Hepatocyte (in vitro differentiated cells): ENCODE measurements at regions not wholly inside any gene's neighbourhood (a gene's known extent, or its start where the extent isn't known, plus 50 kb on each side); places are given as distances from the start of the nearest gene placed in this dataset.

Source experiments
- DNase-seq: peaks from one replicate; pipeline ENCODE4 v3.0.0-alpha.2; 2016; ENCODE audit warnings: low spot score
- H2AFZ ChIP-seq: fragments of 200-600 bp; sonication (generic); 2 replicates; pipeline ENCODE4 v1.6.0; 2016; ENCODE audit warnings: antibody characterized with exemption, mild to moderate bottlenecking
- H3K27ac ChIP-seq: fragments of 200-600 bp; sonication (generic); 2 replicates; pipeline ENCODE4 v1.5.1; 2016; ENCODE audit warnings: mild to moderate bottlenecking
- H3K27me3 ChIP-seq: fragments of 200-600 bp; sonication (generic); 2 replicates; pipeline ENCODE4 v1.6.1; 2016
- H3K36me3 ChIP-seq: fragments of 200-600 bp; sonication (generic); replicated peaks from 2 replicates; pipeline ENCODE4 v1.5.1; 2016; ENCODE audit warnings: low read depth; ENCODE audit not compliant: insufficient read depth
- H3K4me1 ChIP-seq: fragments of 200-600 bp; sonication (generic); 2 replicates; pipeline ENCODE4 v1.5.1; 2016; ENCODE audit warnings: mild to moderate bottlenecking, moderate library complexity; ENCODE audit not compliant: insufficient read depth
- H3K4me2 ChIP-seq: fragments of 200-600 bp; sonication (generic); 2 replicates; pipeline ENCODE4 v1.6.0; 2016
- H3K4me3 ChIP-seq: fragments of 200-600 bp; sonication (generic); 2 replicates; pipeline ENCODE4 v1.5.1; 2016; ENCODE audit warnings: mild to moderate bottlenecking
- H3K79me2 ChIP-seq: fragments of 200-600 bp; sonication (generic); 2 replicates; pipeline ENCODE4 v1.6.0; 2017; ENCODE audit warnings: mild to moderate bottlenecking
- H3K9me2 ChIP-seq: fragments of 200-600 bp; sonication (generic); replicated peaks from 2 replicates; pipeline ENCODE4 v1.6.0; 2017; ENCODE audit warnings: mild to moderate bottlenecking; ENCODE audit not compliant: insufficient read depth
- H3K9me3 ChIP-seq: fragments of 200-600 bp; sonication (generic); 2 replicates; pipeline ENCODE4 v1.5.1; 2016; ENCODE audit warnings: low read depth, mild to moderate bottlenecking
- H4K20me1 ChIP-seq: fragments of 200-600 bp; sonication (generic); 2 replicates; pipeline ENCODE4 v1.6.0; 2016; ENCODE audit warnings: mild to moderate bottlenecking; ENCODE audit not compliant: insufficient read depth, poor library complexity, severe bottlenecking
- CTCF ChIP-seq: fragments of 200-600 bp; sonication (generic); IDR thresholded peaks from 2 replicates; pipeline ENCODE4 v1.5.1; 2016; ENCODE audit warnings: antibody characterized with exemption, mild to moderate bottlenecking; ENCODE audit not compliant: poor library complexity
- EZH2 ChIP-seq: fragments of 200-600 bp; sonication (generic); IDR thresholded peaks from 2 replicates; pipeline ENCODE4 v1.6.1; 2016; ENCODE audit warnings: antibody characterized with exemption, mild to moderate bottlenecking, borderline replicate concordance
- EZH2phosphoT487 ChIP-seq: fragments of 200-600 bp; sonication (generic); IDR thresholded peaks from one replicate; pipeline ENCODE4 v1.6.1; 2018; ENCODE audit warnings: antibody characterized with exemption, mild to moderate bottlenecking, low read depth, moderate library complexity; ENCODE audit not compliant: unreplicated experiment, severe bottlenecking
- WGBS: methylation state at CpG from one replicate; pipeline ENCODE4 v1.1.6; 2016; ENCODE audit warnings: low lambda C conversion rate; ENCODE audit errors: missing lambda C conversion rate; 5-methylcytosine and 5-hydroxymethylcytosine counted together

DNA sequence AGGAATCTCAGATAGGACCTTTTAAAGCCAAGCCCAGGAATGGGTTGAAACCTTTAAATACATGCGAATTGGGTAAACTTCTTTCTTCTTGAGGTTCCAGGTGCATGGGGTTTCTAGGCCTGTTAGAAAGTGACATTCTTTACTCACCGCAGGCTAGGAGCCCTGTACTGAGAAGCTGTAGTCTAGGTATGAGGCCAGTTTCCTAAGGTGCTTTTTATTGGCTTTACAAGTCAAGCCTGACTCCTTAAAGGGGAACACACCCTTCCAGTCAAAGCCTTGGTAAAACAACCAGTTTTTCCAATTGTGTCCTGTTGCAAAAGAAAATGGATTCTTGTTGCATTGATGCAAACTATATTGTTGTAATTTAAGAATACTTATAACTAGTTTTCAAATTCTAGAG, 76.1 kb upstream of the ATP11B start:
- H3K27ac ChIP-seq: no peak overlapping the region
- H2AFZ ChIP-seq: no peak overlapping the region
- H4K20me1 ChIP-seq: no peaks in the 10 kb centered on the region
- TF ChIP-seq CTCF: no peak
- TF ChIP-seq EZH2: no peak
- TF ChIP-seq EZH2phosphoT487: no peak
- no peaks in the 10 kb centered on the region for H3K9me3 ChIP-seq
- H3K36me3 ChIP-seq: no peaks in the 10 kb centered on the region
- no peaks in the 10 kb centered on the region for H3K27me3 ChIP-seq
- WGBS: 67% methylated on average over 2 of the region's 2 CpGs
- H3K4me3 ChIP-seq: no peak overlapping the region
- H3K4me2 ChIP-seq: no peak overlapping the region
- peaks cover 11% of the 10 kb centered on the region for H3K4me1 ChIP-seq
- peak; percentile 37 for DNase-seq
- no peaks in the 10 kb centered on the region for H3K9me2 ChIP-seq
- H3K79me2 ChIP-seq: no peaks in the 10 kb centered on the region

DNA sequence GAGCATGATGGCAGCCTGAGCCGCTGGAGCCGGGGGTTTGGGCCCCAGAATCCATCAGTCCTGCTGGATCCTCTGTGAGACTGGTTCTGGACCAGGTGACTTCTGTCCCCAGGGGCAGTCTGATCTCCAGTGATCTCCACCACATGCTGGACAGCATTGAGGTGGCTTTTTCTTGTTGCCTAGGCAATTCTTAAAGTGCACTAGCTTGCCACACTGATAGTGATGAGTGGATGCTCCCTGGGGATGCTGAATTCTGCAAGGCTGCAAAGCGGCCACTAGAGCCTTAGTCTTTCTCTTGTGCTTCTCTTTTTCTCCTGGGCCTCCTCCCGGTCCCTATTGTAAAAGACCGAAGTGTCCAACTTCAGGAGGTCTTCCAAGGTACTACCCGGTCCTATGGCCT, 70.4 kb upstream of the ATP11B start:
- Histone ChIP-seq H3K9me2 (no peaks in the 10 kb centered on the region), H3K27ac (no peak overlapping the region), H3K4me1 (peaks cover 22% of the 10 kb centered on the region), H3K9me3 (no peaks in the 10 kb centered on the region), H3K27me3 (no peaks in the 10 kb centered on the region), H3K4me2 (no peak overlapping the region), H4K20me1 (no peaks in the 10 kb centered on the region), H2AFZ (no peak overlapping the region), H3K36me3 (no peaks in the 10 kb centered on the region), H3K79me2 (no peaks in the 10 kb centered on the region), H3K4me3 (no peak overlapping the region)
- TF ChIP-seq CTCF (no peak), EZH2phosphoT487 (no peak), EZH2 (no peak)
- 95% methylated on average over 6 of the region's 6 CpGs for WGBS
- no peak for DNase-seq

GRCh38 chr3:182723596-182723995, 69.7 kb upstream of the ATP11B start:
- Histone ChIP-seq H2AFZ (no peak overlapping the region), H3K9me3 (no peaks in the 10 kb centered on the region), H3K4me2 (no peak overlapping the region), H3K79me2 (no peaks in the 10 kb centered on the region), H4K20me1 (no peaks in the 10 kb centered on the region), H3K4me3 (no peak overlapping the region), H3K9me2 (no peaks in the 10 kb centered on the region), H3K27me3 (no peaks in the 10 kb centered on the region), H3K36me3 (no peaks in the 10 kb centered on the region), H3K4me1 (peaks cover 22% of the 10 kb centered on the region), H3K27ac (no peak overlapping the region)
- no peak for DNase-seq
- TF ChIP-seq CTCF: no peak
- 74% methylated on average over 4 of the region's 4 CpGs for WGBS
